Astrocyte (in vitro differentiated cells and primary cell): ENCODE measurements at regions not wholly inside any gene's neighbourhood (a gene's known extent, or its start where the extent isn't known, plus 50 kb on each side); places are given as distances from the start of the nearest gene placed in this dataset.

Experiments
- DNase-seq: peaks from one replicate; pipeline ENCODE4 v3.0.0-alpha.2; 2010; ENCODE audit warnings: low read depth
- FAIRE-seq: peaks from 2 replicates; lab custom pipeline; 2011; peaks lifted over from hg19 to GRCh38; lab: Jason Lieb, UNC
- H2AFZ ChIP-seq: 2 replicates; pipeline ENCODE4 v1.6.0; 2012; ENCODE audit warnings: low read depth, low read length, inconsistent platforms
- H3K27ac ChIP-seq: 2 replicates; pipeline ENCODE4 v1.5.1; 2011; ENCODE audit warnings: low read depth, low read length, inconsistent platforms
- H3K27me3 ChIP-seq: 2 replicates; pipeline ENCODE4 v1.6.0; 2011; ENCODE audit warnings: low read length, inconsistent platforms; ENCODE audit not compliant: insufficient read depth
- H3K36me3 ChIP-seq: 2 replicates; pipeline ENCODE4 v1.5.1; 2011; ENCODE audit warnings: low read length, inconsistent platforms; ENCODE audit not compliant: insufficient read depth
- H3K4me1 ChIP-seq: 2 replicates; pipeline ENCODE4 v1.5.1; 2011; ENCODE audit warnings: low read length, inconsistent platforms; ENCODE audit not compliant: insufficient read depth
- H3K4me2 ChIP-seq: 2 replicates; pipeline ENCODE4 v1.6.0; 2012; ENCODE audit warnings: low read length, inconsistent platforms
- H3K4me3 ChIP-seq: 2 replicates; pipeline ENCODE4 v1.5.1; 2011; ENCODE audit warnings: low read depth, mild to moderate bottlenecking, low read length, inconsistent platforms; ENCODE audit not compliant: insufficient read depth
- H3K79me2 ChIP-seq: 2 replicates; pipeline ENCODE4 v1.6.0; 2012; ENCODE audit warnings: mild to moderate bottlenecking, low read length, inconsistent platforms; ENCODE audit not compliant: insufficient read depth
- H3K9ac ChIP-seq: 2 replicates; pipeline ENCODE4 v1.6.0; 2012; ENCODE audit warnings: mild to moderate bottlenecking, low read length, inconsistent platforms
- H3K9me3 ChIP-seq: 2 replicates; pipeline ENCODE4 v1.5.1; 2012; ENCODE audit warnings: low read depth, mild to moderate bottlenecking, low read length, inconsistent platforms; ENCODE audit not compliant: insufficient read depth
- H4K20me1 ChIP-seq: 2 replicates; pipeline ENCODE4 v1.6.0; 2012; ENCODE audit warnings: low read length, inconsistent platforms; ENCODE audit not compliant: insufficient read depth
- H3K27ac Mint-ChIP-seq: one replicate; pipeline ENCODE4 v1.8.0; 2021; ENCODE audit warnings: mild to moderate bottlenecking, mixed read lengths; ENCODE audit not compliant: unreplicated experiment
- H3K27me3 Mint-ChIP-seq: one replicate; pipeline ENCODE4 v1.8.0; 2021; ENCODE audit warnings: low read depth, mixed read lengths; ENCODE audit not compliant: unreplicated experiment
- H3K36me3 Mint-ChIP-seq: one replicate; pipeline ENCODE4 v1.8.0; 2021; ENCODE audit warnings: low read depth, mixed read lengths; ENCODE audit not compliant: unreplicated experiment
- H3K4me1 Mint-ChIP-seq: one replicate; pipeline ENCODE4 v1.8.0; 2021; ENCODE audit warnings: low read depth, mixed read lengths; ENCODE audit not compliant: unreplicated experiment
- H3K4me3 Mint-ChIP-seq: one replicate; pipeline ENCODE4 v1.8.0; 2021; ENCODE audit warnings: mild to moderate bottlenecking, moderate library complexity, mixed read lengths; ENCODE audit not compliant: unreplicated experiment
- H3K9me3 Mint-ChIP-seq: one replicate; pipeline ENCODE4 v1.8.0; 2021; ENCODE audit warnings: mild to moderate bottlenecking, mixed read lengths; ENCODE audit not compliant: unreplicated experiment
- EZH2 ChIP-seq: IDR thresholded peaks from 2 replicates; pipeline ENCODE4 v1.6.1; 2012; ENCODE audit warnings: mild to moderate bottlenecking, low read length, inconsistent platforms; ENCODE audit not compliant: insufficient read depth
- TF ChIP-seq, protein P1 (sequence below): IDR thresholded peaks from 2 replicates; pipeline ENCODE4 v1.5.1; 2011; ENCODE audit warnings: low read depth, mild to moderate bottlenecking, inconsistent platforms, low read length, moderate library complexity; ENCODE audit not compliant: insufficient read depth

GRCh38 chr16:60230666-60231065 lies 1496.5 kb upstream of the GOT2 start:
- Mint-ChIP-seq H3K36me3 (no peaks in the 10 kb centered on the region), H3K4me1 (peaks cover 10% of the 10 kb centered on the region), H3K4me3 (no peak overlapping the region), H3K27me3 (peaks cover 2% of the 10 kb centered on the region), H3K9me3 (no peaks in the 10 kb centered on the region), H3K27ac (no peak overlapping the region)
- H3K4me1 ChIP-seq = no peaks in the 10 kb centered on the region
- no peaks in the 10 kb centered on the region for H3K27me3 ChIP-seq
- H3K36me3 ChIP-seq = no peaks in the 10 kb centered on the region
- H3K4me3 ChIP-seq = no peak overlapping the region
- DNase-seq = peak; percentile 2
- H4K20me1 ChIP-seq = no peaks in the 10 kb centered on the region
- no peak overlapping the region for H3K27ac ChIP-seq
- no peak overlapping the region for H3K4me2 ChIP-seq
- H3K79me2 ChIP-seq = no peaks in the 10 kb centered on the region
- no peaks in the 10 kb centered on the region for H3K9me3 ChIP-seq
- TF ChIP-seq, protein P1, sequence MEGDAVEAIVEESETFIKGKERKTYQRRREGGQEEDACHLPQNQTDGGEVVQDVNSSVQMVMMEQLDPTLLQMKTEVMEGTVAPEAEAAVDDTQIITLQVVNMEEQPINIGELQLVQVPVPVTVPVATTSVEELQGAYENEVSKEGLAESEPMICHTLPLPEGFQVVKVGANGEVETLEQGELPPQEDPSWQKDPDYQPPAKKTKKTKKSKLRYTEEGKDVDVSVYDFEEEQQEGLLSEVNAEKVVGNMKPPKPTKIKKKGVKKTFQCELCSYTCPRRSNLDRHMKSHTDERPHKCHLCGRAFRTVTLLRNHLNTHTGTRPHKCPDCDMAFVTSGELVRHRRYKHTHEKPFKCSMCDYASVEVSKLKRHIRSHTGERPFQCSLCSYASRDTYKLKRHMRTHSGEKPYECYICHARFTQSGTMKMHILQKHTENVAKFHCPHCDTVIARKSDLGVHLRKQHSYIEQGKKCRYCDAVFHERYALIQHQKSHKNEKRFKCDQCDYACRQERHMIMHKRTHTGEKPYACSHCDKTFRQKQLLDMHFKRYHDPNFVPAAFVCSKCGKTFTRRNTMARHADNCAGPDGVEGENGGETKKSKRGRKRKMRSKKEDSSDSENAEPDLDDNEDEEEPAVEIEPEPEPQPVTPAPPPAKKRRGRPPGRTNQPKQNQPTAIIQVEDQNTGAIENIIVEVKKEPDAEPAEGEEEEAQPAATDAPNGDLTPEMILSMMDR = no peak
- no peak for TF ChIP-seq EZH2
- FAIRE-seq = peak; percentile 13
- H2AFZ ChIP-seq = no peak overlapping the region
- no peak overlapping the region for H3K9ac ChIP-seq

DNA sequence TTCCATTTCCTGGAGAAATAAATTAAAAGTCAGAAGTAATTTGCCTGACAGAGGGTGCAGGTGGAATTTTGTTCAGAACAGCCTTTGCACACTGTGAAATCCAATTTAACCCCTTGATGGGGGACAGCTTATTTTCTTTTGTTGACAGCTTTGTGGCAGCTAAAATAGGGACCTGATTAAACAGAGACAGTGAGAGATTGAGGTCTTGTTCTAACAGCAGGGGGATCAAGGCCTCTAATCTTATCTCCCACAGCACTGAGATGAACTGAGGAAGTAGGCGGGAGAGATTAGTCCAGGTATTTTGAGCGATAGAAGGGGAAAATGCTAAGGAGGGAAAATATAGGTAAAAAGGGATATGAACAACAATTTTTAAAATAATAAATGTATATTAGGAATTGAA lies 1491.4 kb upstream of the GOT2 start:
- FAIRE-seq (no peak), DNase-seq (no peak)
- Histone ChIP-seq H2AFZ (no peak overlapping the region), H3K4me2 (no peak overlapping the region), H3K4me1 (no peaks in the 10 kb centered on the region), H3K36me3 (no peaks in the 10 kb centered on the region), H3K4me3 (no peak overlapping the region), H4K20me1 (no peaks in the 10 kb centered on the region), H3K9ac (no peak overlapping the region), H3K27ac (no peak overlapping the region), H3K79me2 (no peaks in the 10 kb centered on the region), H3K9me3 (no peaks in the 10 kb centered on the region), H3K27me3 (no peaks in the 10 kb centered on the region)
- Mint-ChIP-seq H3K36me3 (no peaks in the 10 kb centered on the region), H3K4me3 (no peak overlapping the region), H3K27ac (no peak overlapping the region), H3K9me3 (no peaks in the 10 kb centered on the region), H3K27me3 (peaks cover 2% of the 10 kb centered on the region), H3K4me1 (peaks cover 5% of the 10 kb centered on the region)
- TF ChIP-seq, protein P1 = no peak
- TF ChIP-seq EZH2 = no peak

- H3K79me2 ChIP-seq = no peaks in the 10 kb centered on the region
- no peak overlapping the region for H3K4me2 ChIP-seq
- no peak for FAIRE-seq
- H3K9me3 ChIP-seq = no peaks in the 10 kb centered on the region
- no peak overlapping the region for H3K27ac ChIP-seq
- no peak overlapping the region for H2AFZ ChIP-seq
- no peaks in the 10 kb centered on the region for H3K36me3 ChIP-seq
- H3K4me1 ChIP-seq = no peaks in the 10 kb centered on the region
- H4K20me1 ChIP-seq = no peaks in the 10 kb centered on the region
- Mint-ChIP-seq H3K4me1 (no peaks in the 10 kb centered on the region), H3K36me3 (no peaks in the 10 kb centered on the region), H3K4me3 (no peak overlapping the region), H3K27me3 (no peaks in the 10 kb centered on the region), H3K9me3 (no peaks in the 10 kb centered on the region), H3K27ac (no peak overlapping the region)
- no peak overlapping the region for H3K4me3 ChIP-seq
- no peaks in the 10 kb centered on the region for H3K27me3 ChIP-seq
- no peak overlapping the region for H3K9ac ChIP-seq
- DNase-seq = no peak
- TF ChIP-seq EZH2 = no peak
- TF ChIP-seq, protein P1 = no peak
Observed at GRCh38 chr16:60217787-60218186, 1483.7 kb upstream of the GOT2 start.
